HepG2 (cell line): ENCODE measurements at regions not wholly inside any gene's neighbourhood (a gene's known extent, or its start where the extent isn't known, plus 50 kb on each side); places are given as distances from the start of the nearest gene placed in this dataset.

ENCODE experiments used
- PREB ChIP-seq: sonication (generic); formaldehyde crosslinking; IDR thresholded peaks from 2 replicates; pipeline ENCODE4 v1.4.0; 2020; ENCODE audit warnings: missing genetic modification reagents
- RXRA ChIP-seq: sonication (generic); formaldehyde crosslinking; IDR thresholded peaks from 2 replicates; pipeline ENCODE4 v1.5.1; 2020; ENCODE audit warnings: missing genetic modification reagents
- ZNF567 ChIP-seq: sonication (generic); formaldehyde crosslinking; IDR thresholded peaks from 2 replicates; pipeline ENCODE4 v1.8.1; 2023; ENCODE audit warnings: mild to moderate bottlenecking, missing genetic modification reagents, borderline replicate concordance

- TF ChIP-seq ZNF567 (CRISPR knock-in tag), result no peak
- no peak for TF ChIP-seq PREB (CRISPR knock-in tag)
- TF ChIP-seq RXRA (CRISPR knock-in tag), result no peak
Measured at GRCh38 chr3:18149935-18150334, 275.2 kb downstream of the SATB1 start.
